HG02973 (cell line): ENCODE measurements at regions not wholly inside any gene's neighbourhood (a gene's known extent, or its start where the extent isn't known, plus 50 kb on each side); places are given as distances from the start of the nearest gene placed in this dataset.

Experiments
- ATAC-seq: cut with Tn5 transposase; IDR thresholded peaks from one replicate; pipeline ENCODE4 v1.9.1; 2021; ENCODE audit warnings: moderate library complexity; ENCODE audit not compliant: unreplicated experiment

GRCh38 chrX:68997911-68998310 lies 167.3 kb downstream of the PJA1 start:
- no peak for ATAC-seq

- no peak for ATAC-seq
These were observed 167.7 kb downstream of the PJA1 start for GRCh38 chrX:68997511-68997910.

GRCh38 chrX:68995780-68996551 lies 167.1 kb downstream of the EFNB1 start:
- no peak for ATAC-seq

- no peak for ATAC-seq
These were observed 166.6 kb downstream of the EFNB1 start for GRCh38 chrX:68995386-68995779.

GRCh38 chrX:68994891-68995255 lies 166.1 kb downstream of the EFNB1 start:
- ATAC-seq, result no peak

- ATAC-seq, result no peak
These were observed 165.5 kb downstream of the EFNB1 start for GRCh38 chrX:68994135-68994890.

GRCh38 chrX:68992821-68993397 lies 164.1 kb downstream of the EFNB1 start:
- no peak for ATAC-seq

- no peak for ATAC-seq
These were observed 163.0 kb downstream of the EFNB1 start for GRCh38 chrX:68991691-68992345.

- ATAC-seq, result no peak
These were observed 162.1 kb downstream of the EFNB1 start for GRCh38 chrX:68990948-68991347.

GRCh38 chrX:68989865-68990606 lies 161.2 kb downstream of the EFNB1 start:
- no peak for ATAC-seq

- ATAC-seq, result no peak
These were observed 160.6 kb downstream of the EFNB1 start for GRCh38 chrX:68989456-68989855.

GRCh38 chrX:68988865-68989264 lies 160.0 kb downstream of the EFNB1 start:
- no peak for ATAC-seq

GRCh38 chrX:68985135-68985755 lies 156.4 kb downstream of the EFNB1 start:
- no peak for ATAC-seq

- ATAC-seq, result no peak
These were observed 154.4 kb downstream of the EFNB1 start for GRCh38 chrX:68983004-68983857.

GRCh38 chrX:68982476-68982875 lies 153.7 kb downstream of the EFNB1 start:
- no peak for ATAC-seq

GRCh38 chrX:68980906-68981616 lies 152.2 kb downstream of the EFNB1 start:
- no peak for ATAC-seq

- no peak for ATAC-seq
These were observed 149.8 kb downstream of the EFNB1 start for GRCh38 chrX:68978655-68979054.

- ATAC-seq, result no peak
These were observed 149.4 kb downstream of the EFNB1 start for GRCh38 chrX:68978255-68978654.

- ATAC-seq, result no peak
These were observed 124.5 kb downstream of the EFNB1 start for GRCh38 chrX:68953331-68953730.
